EH (cell line): ENCODE measurements at regions not wholly inside any gene's neighbourhood (a gene's known extent, or its start where the extent isn't known, plus 50 kb on each side); places are given as distances from the start of the nearest gene placed in this dataset.
"Not testable (repeated sequence)": the region's sequence is repeated elsewhere in the genome, so short reads cannot be mapped to it uniquely, and the experiment has no call there.

Experiments
- DNase-seq: peaks from one replicate; pipeline ENCODE4 v3.0.0-alpha.2; 2015; ENCODE audit warnings: low read depth

- no peak for DNase-seq
Measured at GRCh38 chr14:104249706-104250105, 111.3 kb downstream of the KIF26A start.

- DNase-seq = no peak
Measured at GRCh38 chr14:104250175-104250574, 111.8 kb downstream of the KIF26A start.

- no peak for DNase-seq
Measured at GRCh38 chr14:104252256-104253215, 114.1 kb downstream of the KIF26A start.

GRCh38 chr14:104253223-104253822, 114.9 kb downstream of the KIF26A start:
- no peak for DNase-seq

- DNase-seq = no peak
Measured at GRCh38 chr14:104253901-104254353, 115.5 kb downstream of the KIF26A start.

- DNase-seq = no peak
Measured at GRCh38 chr14:104254735-104255400, 116.5 kb downstream of the KIF26A start.

- DNase-seq = no peak
Measured at GRCh38 chr14:104256025-104256424, 117.6 kb downstream of the KIF26A start.

- DNase-seq = no peak
Measured at GRCh38 chr14:104262515-104263514, 124.4 kb downstream of the KIF26A start.

- DNase-seq = no peak
Measured at GRCh38 chr14:104263675-104264358, 125.4 kb downstream of the KIF26A start.

GRCh38 chr14:104264495-104265265, 126.3 kb downstream of the KIF26A start:
- DNase-seq = no peak

GRCh38 chr14:104265918-104266630, 127.7 kb downstream of the KIF26A start:
- no peak for DNase-seq

- DNase-seq = no peak
Measured at GRCh38 chr14:104266631-104267575, 128.5 kb downstream of the KIF26A start.

GRCh38 chr14:104267895-104268294, 129.5 kb downstream of the KIF26A start:
- no peak for DNase-seq

- DNase-seq = no peak
Measured at GRCh38 chr14:104268295-104268694, 129.9 kb downstream of the KIF26A start.

GRCh38 chr14:104268725-104269436, 130.5 kb downstream of the KIF26A start:
- DNase-seq = no peak

GRCh38 chr14:104269511-104270241, 131.3 kb downstream of the KIF26A start:
- DNase-seq = not testable (repeated sequence)

GRCh38 chr14:104271391-104271790, 133.0 kb downstream of the KIF26A start:
- DNase-seq = no peak
